ENCODE measurements at regions not wholly inside any gene's neighbourhood (a gene's known extent, or its start where the extent isn't known, plus 50 kb on each side); places are given as distances from the start of the nearest gene placed in this dataset.

DNA sequence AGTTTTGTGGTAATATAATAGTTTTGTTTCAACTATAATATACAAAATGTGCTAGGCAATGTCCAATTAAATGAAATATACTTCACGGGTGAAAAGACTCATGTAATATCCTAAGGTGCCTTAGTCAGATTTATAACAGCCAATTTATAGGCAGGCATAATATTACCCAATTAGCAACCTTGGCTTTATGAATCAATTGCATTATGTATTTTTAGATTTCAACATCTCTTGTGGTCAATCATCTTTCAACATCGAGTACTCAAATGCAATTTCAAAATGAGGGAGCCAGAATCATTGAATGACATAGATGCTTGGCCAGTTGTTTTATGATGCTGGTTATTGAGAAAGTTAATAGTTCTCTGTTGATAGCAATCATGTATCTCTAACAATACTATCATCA lies 110.3 kb upstream of the SP8 start (continued):
- TF ChIP-seq, protein P1, sequence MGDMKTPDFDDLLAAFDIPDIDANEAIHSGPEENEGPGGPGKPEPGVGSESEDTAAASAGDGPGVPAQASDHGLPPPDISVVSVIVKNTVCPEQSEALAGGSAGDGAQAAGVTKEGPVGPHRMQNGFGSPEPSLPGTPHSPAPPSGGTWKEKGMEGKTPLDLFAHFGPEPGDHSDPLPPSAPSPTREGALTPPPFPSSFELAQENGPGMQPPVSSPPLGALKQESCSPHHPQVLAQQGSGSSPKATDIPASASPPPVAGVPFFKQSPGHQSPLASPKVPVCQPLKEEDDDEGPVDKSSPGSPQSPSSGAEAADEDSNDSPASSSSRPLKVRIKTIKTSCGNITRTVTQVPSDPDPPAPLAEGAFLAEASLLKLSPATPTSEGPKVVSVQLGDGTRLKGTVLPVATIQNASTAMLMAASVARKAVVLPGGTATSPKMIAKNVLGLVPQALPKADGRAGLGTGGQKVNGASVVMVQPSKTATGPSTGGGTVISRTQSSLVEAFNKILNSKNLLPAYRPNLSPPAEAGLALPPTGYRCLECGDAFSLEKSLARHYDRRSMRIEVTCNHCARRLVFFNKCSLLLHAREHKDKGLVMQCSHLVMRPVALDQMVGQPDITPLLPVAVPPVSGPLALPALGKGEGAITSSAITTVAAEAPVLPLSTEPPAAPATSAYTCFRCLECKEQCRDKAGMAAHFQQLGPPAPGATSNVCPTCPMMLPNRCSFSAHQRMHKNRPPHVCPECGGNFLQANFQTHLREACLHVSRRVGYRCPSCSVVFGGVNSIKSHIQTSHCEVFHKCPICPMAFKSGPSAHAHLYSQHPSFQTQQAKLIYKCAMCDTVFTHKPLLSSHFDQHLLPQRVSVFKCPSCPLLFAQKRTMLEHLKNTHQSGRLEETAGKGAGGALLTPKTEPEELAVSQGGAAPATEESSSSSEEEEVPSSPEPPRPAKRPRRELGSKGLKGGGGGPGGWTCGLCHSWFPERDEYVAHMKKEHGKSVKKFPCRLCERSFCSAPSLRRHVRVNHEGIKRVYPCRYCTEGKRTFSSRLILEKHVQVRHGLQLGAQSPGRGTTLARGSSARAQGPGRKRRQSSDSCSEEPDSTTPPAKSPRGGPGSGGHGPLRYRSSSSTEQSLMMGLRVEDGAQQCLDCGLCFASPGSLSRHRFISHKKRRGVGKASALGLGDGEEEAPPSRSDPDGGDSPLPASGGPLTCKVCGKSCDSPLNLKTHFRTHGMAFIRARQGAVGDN (IDR thresholded peaks at IDR 0.05): no peak
- no peak for TF ChIP-seq HCFC1 (IDR thresholded peaks at IDR 0.05; ENCODE audit: low read length)
- no peak for TF ChIP-seq NR2C1 (IDR thresholded peaks at IDR 0.05)
- TF ChIP-seq KLF5 (IDR thresholded peaks at IDR 0.05; ENCODE audit: partially characterized antibody): no peak
- TF ChIP-seq CHD2 (IDR thresholded peaks at IDR 0.05; ENCODE audit: borderline replicate concordance, low read depth, low read length): no peak
- no peak for TF ChIP-seq SIX5 (IDR thresholded peaks at IDR 0.05; ENCODE audit: low read depth, low read length, severe bottlenecking)
- TF ChIP-seq RBBP5 (conservative IDR thresholded peaks at IDR 0.05): no peak
- no peak for TF ChIP-seq BMI1 (IDR thresholded peaks at IDR 0.05; ENCODE audit: borderline replicate concordance)
- no peak for TF ChIP-seq PAX8 (IDR thresholded peaks at IDR 0.05)
- no peak for TF ChIP-seq SMC3 (IDR thresholded peaks at IDR 0.05; ENCODE audit: borderline replicate concordance, low read length)

- Histone ChIP-seq H3K27me3 (replicated peaks in 1 of 2; ENCODE audit: control insufficient read depth in 2 of 2, insufficient read depth in 2 of 2, low read length in 1 of 2) (no peaks in the 10 kb centered on the region; a peak in 1 of 4 replicates), H3K9ac (ENCODE audit: control insufficient read depth, insufficient read depth, low read length) (no peak overlapping the region), H3K36me3 (ENCODE audit: control insufficient read depth in 2 of 2, insufficient read depth in 2 of 2, low read length in 1 of 2) (no peaks in the 10 kb centered on the region), H3K4me3 (no peak overlapping the region), H3K4me1 (ENCODE audit: control insufficient read depth, insufficient read depth, low read length) (no peaks in the 10 kb centered on the region), H3K4me2 (ENCODE audit: control insufficient read depth, insufficient read depth) (no peak overlapping the region), H2AFZ (ENCODE audit: control insufficient read depth, low read depth, low read length) (no peak overlapping the region), H3K79me2 (ENCODE audit: control insufficient read depth, insufficient read depth, low read length) (no peaks in the 10 kb centered on the region), H4K20me1 (ENCODE audit: control insufficient read depth, insufficient read depth) (no peaks in the 10 kb centered on the region), H3K9me3 (replicated peaks; ENCODE audit: control insufficient read depth, insufficient read depth, low read length) (no peaks in the 10 kb centered on the region), H3K27ac (ENCODE audit: control insufficient read depth, insufficient read depth) (no peak overlapping the region)
- ChIA-PET CTCF (no interaction called here), RAD21 (ENCODE audit: unreplicated experiment) (no interaction called here), POLR2A (no interaction called here), SMC1A (ENCODE audit: uncharacterized antibody, unreplicated experiment) (interaction anchor here (1.4 kb wide), 1 partner anchor 16 kb away, joined by 3 read pairs; no protein-coding TSS in a partner anchor)
- no peak for FAIRE-seq
- intact Hi-C loops (cut with micrococcal nuclease; ENCODE audit: unreplicated experiment): no loop called here
- 13% methylated on average over 3 of the region's 3 CpGs for WGBS (ENCODE audit: insufficient coverage, insufficient replicate concordance, low lambda C conversion rate, missing lambda C conversion rate)
- DNase-seq (ENCODE audit: low read depth, low spot score): no peak
- no TSS peak for BruUV-seq (replicated peaks)
- no peak for ATAC-seq
- in situ Hi-C loops (cut with MboI): no loop called here
- TF ChIP-seq, protein P1 (IDR thresholded peaks at IDR 0.05): no peak
- TF ChIP-seq CHD4 (IDR thresholded peaks at IDR 0.05) (no peak), RELA (IDR thresholded peaks at IDR 0.05; ENCODE audit: borderline replicate concordance, partially characterized antibody) (no peak), CREM (IDR thresholded peaks at IDR 0.05; ENCODE audit: low read depth) (no peak), YBX1 (IDR thresholded peaks at IDR 0.05) (no peak), USF2 (IDR thresholded peaks at IDR 0.05; ENCODE audit: borderline replicate concordance, low read depth, low read length) (no peak), ATF7 (IDR thresholded peaks at IDR 0.05; ENCODE audit: low read depth) (no peak)
Observed at GRCh38 chr7:20906801-20907453, 120.2 kb upstream of the SP8 start.
